ENCODE measurements at regions not wholly inside any gene's neighbourhood (a gene's known extent, or its start where the extent isn't known, plus 50 kb on each side); places are given as distances from the start of the nearest gene placed in this dataset.
"Not testable (repeated sequence)": the region's sequence is repeated elsewhere in the genome, so short reads cannot be mapped to it uniquely, and the experiment has no call there.

GRCh38 chr6:69515480-69515879 lies 281.3 kb downstream of the LMBRD1 start:
- not testable (repeated sequence) for DNase-seq (ENCODE audit: low read depth); H3K4me3 ChIP-seq (ENCODE audit: low read depth, low read length)

- no peak overlapping the region for H3K4me3 ChIP-seq (ENCODE audit: low read depth, low read length)
Observed at GRCh38 chr6:69494595-69494994, 302.2 kb downstream of the LMBRD1 start.

GRCh38 chr6:69489970-69490369 lies 306.8 kb downstream of the LMBRD1 start:
- DNase-seq (ENCODE audit: low read depth): no peak
- H3K4me3 ChIP-seq (ENCODE audit: low read depth, low read length): no peak overlapping the region

More at GRCh38 chr6:69494595-69494994, 302.2 kb downstream of the LMBRD1 start:
- no peak for DNase-seq (ENCODE audit: low read depth)

- DNase-seq (ENCODE audit: low read depth): no peak
- no peak overlapping the region for H3K4me3 ChIP-seq (ENCODE audit: low read depth, low read length)
Observed at GRCh38 chr6:69487688-69488087, 309.1 kb downstream of the LMBRD1 start.

GRCh38 chr6:69466979-69467570 lies 329.7 kb downstream of the LMBRD1 start:
- DNase-seq (ENCODE audit: low read depth): no peak
- H3K4me3 ChIP-seq (ENCODE audit: low read depth, low read length): no peak overlapping the region

GRCh38 chr6:69465866-69466265 lies 330.9 kb downstream of the LMBRD1 start:
- DNase-seq (ENCODE audit: low read depth): no peak
- H3K4me3 ChIP-seq (ENCODE audit: low read depth, low read length): no peak overlapping the region

- H3K4me3 ChIP-seq (ENCODE audit: low read depth, low read length): no peak overlapping the region
- no peak for DNase-seq (ENCODE audit: low read depth)
Observed at GRCh38 chr6:69456086-69456485, 340.7 kb downstream of the LMBRD1 start.

- not testable (repeated sequence) for DNase-seq (ENCODE audit: low read depth); H3K4me3 ChIP-seq (ENCODE audit: low read depth, low read length)
Observed at GRCh38 chr6:69454619-69455018, 342.2 kb downstream of the LMBRD1 start.

GRCh38 chr6:69450493-69450892 lies 346.3 kb downstream of the LMBRD1 start:
- H3K4me3 ChIP-seq (ENCODE audit: low read depth, low read length); DNase-seq (ENCODE audit: low read depth): not testable (repeated sequence)

- DNase-seq (ENCODE audit: low read depth): no peak
- no peak overlapping the region for H3K4me3 ChIP-seq (ENCODE audit: low read depth, low read length)
Observed at GRCh38 chr6:69449887-69450286, 346.9 kb downstream of the LMBRD1 start.

Data from skeletal muscle cell (primary cell).